HL-60 (cell line): ENCODE measurements at regions not wholly inside any gene's neighbourhood (a gene's known extent, or its start where the extent isn't known, plus 50 kb on each side); places are given as distances from the start of the nearest gene placed in this dataset.

Experiments used
- GABPA ChIP-seq: IDR thresholded peaks from 2 replicates; pipeline ENCODE4 v1.6.1; 2012; ENCODE audit warnings: low read depth
- POLR2AphosphoS5 ChIP-seq: IDR thresholded peaks from 2 replicates; pipeline ENCODE4 v1.6.1; 2012; ENCODE audit warnings: low read depth
- REST ChIP-seq: IDR thresholded peaks from 2 replicates; pipeline ENCODE4 v1.6.1; 2012; ENCODE audit warnings: low read depth; ENCODE audit not compliant: insufficient replicate concordance
- SPI1 ChIP-seq: IDR thresholded peaks from 2 replicates; pipeline ENCODE4 v1.6.1; 2012; ENCODE audit warnings: low read depth, mild to moderate bottlenecking, borderline replicate concordance
- TF ChIP-seq, protein P1 (sequence below): IDR thresholded peaks from one replicate; pipeline ENCODE4 v1.5.1; 2011; ENCODE audit warnings: low read length, control low read depth, inconsistent platforms; ENCODE audit not compliant: insufficient read depth

GRCh38 chr4:110989125-110989524 lies 366.2 kb upstream of the PITX2 start:
- TF ChIP-seq POLR2AphosphoS5: no peak
- TF ChIP-seq, protein P1, sequence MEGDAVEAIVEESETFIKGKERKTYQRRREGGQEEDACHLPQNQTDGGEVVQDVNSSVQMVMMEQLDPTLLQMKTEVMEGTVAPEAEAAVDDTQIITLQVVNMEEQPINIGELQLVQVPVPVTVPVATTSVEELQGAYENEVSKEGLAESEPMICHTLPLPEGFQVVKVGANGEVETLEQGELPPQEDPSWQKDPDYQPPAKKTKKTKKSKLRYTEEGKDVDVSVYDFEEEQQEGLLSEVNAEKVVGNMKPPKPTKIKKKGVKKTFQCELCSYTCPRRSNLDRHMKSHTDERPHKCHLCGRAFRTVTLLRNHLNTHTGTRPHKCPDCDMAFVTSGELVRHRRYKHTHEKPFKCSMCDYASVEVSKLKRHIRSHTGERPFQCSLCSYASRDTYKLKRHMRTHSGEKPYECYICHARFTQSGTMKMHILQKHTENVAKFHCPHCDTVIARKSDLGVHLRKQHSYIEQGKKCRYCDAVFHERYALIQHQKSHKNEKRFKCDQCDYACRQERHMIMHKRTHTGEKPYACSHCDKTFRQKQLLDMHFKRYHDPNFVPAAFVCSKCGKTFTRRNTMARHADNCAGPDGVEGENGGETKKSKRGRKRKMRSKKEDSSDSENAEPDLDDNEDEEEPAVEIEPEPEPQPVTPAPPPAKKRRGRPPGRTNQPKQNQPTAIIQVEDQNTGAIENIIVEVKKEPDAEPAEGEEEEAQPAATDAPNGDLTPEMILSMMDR: no peak
- TF ChIP-seq GABPA: no peak
- no peak for TF ChIP-seq REST
- TF ChIP-seq SPI1: no peak
